ENCODE measurements at regions not wholly inside any gene's neighbourhood (a gene's known extent, or its start where the extent isn't known, plus 50 kb on each side); places are given as distances from the start of the nearest gene placed in this dataset.

DNA sequence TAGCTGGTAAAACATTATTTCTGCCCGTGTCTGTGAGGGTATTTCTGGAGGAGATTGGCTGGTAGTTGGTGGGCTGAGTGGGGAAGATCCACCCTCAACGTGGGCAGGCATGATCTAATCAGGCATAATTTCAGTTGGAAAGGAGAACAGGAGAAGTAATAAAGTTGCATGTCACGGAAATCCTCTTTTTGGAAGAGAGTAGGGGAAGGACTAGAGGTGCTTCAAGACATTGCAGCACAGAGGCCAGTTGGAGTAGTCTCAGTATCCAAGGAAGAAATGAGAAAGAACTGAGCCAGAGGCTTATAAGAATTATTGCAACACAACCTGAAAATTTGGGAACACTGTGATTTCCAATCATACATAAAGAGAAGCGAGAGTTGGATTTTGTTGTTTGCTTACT is 1155.1 kb downstream of the FAM181B start:
- BruUV-seq (replicated peaks): no TSS peak
- ChIA-PET CTCF (no interaction called here), POLR2A (ENCODE audit: unreplicated experiment) (no interaction called here)
- H2AFZ ChIP-seq (ENCODE audit: low read length): no peak overlapping the region
- H4K20me1 ChIP-seq (ENCODE audit: low read length): no peaks in the 10 kb centered on the region
- DNase-seq (no peak), ATAC-seq (no peak)
- H3K9me3 ChIP-seq (ENCODE audit: low read length): peaks cover 44% of the 10 kb centered on the region
- H3K4me1 ChIP-seq (ENCODE audit: insufficient read depth, low read length): no peaks in the 10 kb centered on the region
- no peak for TF ChIP-seq EZH2 (IDR thresholded peaks at IDR 0.05; ENCODE audit: low read length, unreplicated experiment)
- TF ChIP-seq EZH2phosphoT487 (IDR thresholded peaks at IDR 0.05; ENCODE audit: borderline replicate concordance, low read length): no peak
- TF ChIP-seq, protein P1, sequence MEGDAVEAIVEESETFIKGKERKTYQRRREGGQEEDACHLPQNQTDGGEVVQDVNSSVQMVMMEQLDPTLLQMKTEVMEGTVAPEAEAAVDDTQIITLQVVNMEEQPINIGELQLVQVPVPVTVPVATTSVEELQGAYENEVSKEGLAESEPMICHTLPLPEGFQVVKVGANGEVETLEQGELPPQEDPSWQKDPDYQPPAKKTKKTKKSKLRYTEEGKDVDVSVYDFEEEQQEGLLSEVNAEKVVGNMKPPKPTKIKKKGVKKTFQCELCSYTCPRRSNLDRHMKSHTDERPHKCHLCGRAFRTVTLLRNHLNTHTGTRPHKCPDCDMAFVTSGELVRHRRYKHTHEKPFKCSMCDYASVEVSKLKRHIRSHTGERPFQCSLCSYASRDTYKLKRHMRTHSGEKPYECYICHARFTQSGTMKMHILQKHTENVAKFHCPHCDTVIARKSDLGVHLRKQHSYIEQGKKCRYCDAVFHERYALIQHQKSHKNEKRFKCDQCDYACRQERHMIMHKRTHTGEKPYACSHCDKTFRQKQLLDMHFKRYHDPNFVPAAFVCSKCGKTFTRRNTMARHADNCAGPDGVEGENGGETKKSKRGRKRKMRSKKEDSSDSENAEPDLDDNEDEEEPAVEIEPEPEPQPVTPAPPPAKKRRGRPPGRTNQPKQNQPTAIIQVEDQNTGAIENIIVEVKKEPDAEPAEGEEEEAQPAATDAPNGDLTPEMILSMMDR (conservative IDR thresholded peaks at IDR 0.05; ENCODE audit: low read depth, low read length): no peak
- no peaks in the 10 kb centered on the region for H3K36me3 ChIP-seq (ENCODE audit: low read depth, low read length)
- intact Hi-C loops (cut with micrococcal nuclease): no loop called here
- no peak overlapping the region for H3K27ac ChIP-seq (ENCODE audit: low read length)
- H3K79me2 ChIP-seq (ENCODE audit: low read length): no peaks in the 10 kb centered on the region
- H3K4me3 ChIP-seq (ENCODE audit: low read length): no peak overlapping the region
- H3K27me3 ChIP-seq (ENCODE audit: low read length): no peaks in the 10 kb centered on the region
- no peaks in the 10 kb centered on the region for H3K9me2 ChIP-seq (replicated peaks; ENCODE audit: low read length)
- no peak overlapping the region for H3K4me2 ChIP-seq (ENCODE audit: low read length)
- no peaks in the 10 kb centered on the region for H3F3A ChIP-seq (ENCODE audit: low read length, unreplicated experiment)
- H3K9ac ChIP-seq (ENCODE audit: low read length): no peak overlapping the region

DNA sequence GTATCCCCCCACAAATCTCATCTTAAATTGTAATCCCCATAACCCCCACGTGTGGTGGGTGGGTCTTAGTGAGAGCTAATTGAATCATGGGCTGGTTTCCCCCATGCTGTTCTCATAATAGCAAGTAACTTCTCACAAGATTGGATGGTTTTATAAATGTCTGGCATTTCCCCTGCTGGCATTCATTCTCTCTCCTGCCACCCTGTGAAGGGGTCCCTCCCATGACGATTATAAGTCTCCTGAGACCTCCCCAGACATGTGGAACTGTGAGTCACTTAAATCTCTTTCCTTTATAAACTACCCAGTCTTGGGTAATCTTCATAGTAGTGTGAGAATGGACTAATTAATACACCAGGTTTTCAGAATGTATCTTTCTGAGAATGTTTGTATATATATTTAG is 1159.4 kb downstream of the FAM181B start:
- Histone ChIP-seq H2AFZ (ENCODE audit: low read length) (no peak overlapping the region), H3K9me3 (ENCODE audit: low read length) (peaks cover 30% of the 10 kb centered on the region), H3K9me2 (replicated peaks; ENCODE audit: low read length) (no peaks in the 10 kb centered on the region), H4K20me1 (ENCODE audit: low read length) (no peaks in the 10 kb centered on the region), H3K9ac (ENCODE audit: low read length) (no peak overlapping the region), H3K36me3 (ENCODE audit: low read depth, low read length) (no peaks in the 10 kb centered on the region), H3K79me2 (ENCODE audit: low read length) (no peaks in the 10 kb centered on the region), H3K27me3 (ENCODE audit: low read length) (no peaks in the 10 kb centered on the region), H3K4me3 (ENCODE audit: low read length) (no peak overlapping the region), H3K27ac (ENCODE audit: low read length) (no peak overlapping the region), H3K4me2 (ENCODE audit: low read length) (no peak overlapping the region), H3F3A (ENCODE audit: low read length, unreplicated experiment) (no peaks in the 10 kb centered on the region), H3K4me1 (ENCODE audit: insufficient read depth, low read length) (no peaks in the 10 kb centered on the region)
- ATAC-seq: no peak
- no TSS peak for BruUV-seq (replicated peaks)
- CTCF ChIA-PET: no interaction called here
- POLR2A ChIA-PET (ENCODE audit: unreplicated experiment): no interaction called here
- TF ChIP-seq EZH2 (IDR thresholded peaks at IDR 0.05; ENCODE audit: low read length, unreplicated experiment) (no peak), EZH2phosphoT487 (IDR thresholded peaks at IDR 0.05; ENCODE audit: borderline replicate concordance, low read length) (no peak)
- TF ChIP-seq, protein P1 (conservative IDR thresholded peaks at IDR 0.05; ENCODE audit: low read depth, low read length): no peak
- DNase-seq: no peak
- intact Hi-C loops (cut with micrococcal nuclease): no loop called here

DNA sequence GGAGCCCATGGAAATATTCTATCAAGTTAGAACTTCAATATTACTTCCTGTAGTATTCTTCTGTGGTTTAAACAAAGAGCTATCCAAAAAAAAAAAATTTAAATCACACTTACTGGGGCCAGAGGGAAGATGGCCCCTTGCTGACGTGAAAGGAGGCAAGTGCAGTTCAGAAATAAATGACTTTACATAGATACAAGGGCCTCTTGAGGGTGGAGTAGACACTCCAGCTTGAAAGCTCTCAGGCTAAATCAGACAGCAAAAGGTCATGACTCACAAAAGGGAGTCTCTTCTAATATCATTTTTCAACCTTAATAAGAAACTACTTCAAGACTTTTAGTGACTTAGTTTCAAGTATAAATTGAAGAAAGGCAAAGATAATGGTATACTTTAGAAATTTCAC is 1160.3 kb downstream of the FAM181B start:
- H3K27ac ChIP-seq (ENCODE audit: low read length): no peak overlapping the region
- no peaks in the 10 kb centered on the region for H3K36me3 ChIP-seq (ENCODE audit: low read depth, low read length)
- H2AFZ ChIP-seq (ENCODE audit: low read length): no peak overlapping the region
- H3K4me2 ChIP-seq (ENCODE audit: low read length): no peak overlapping the region
- H3K4me3 ChIP-seq (ENCODE audit: low read length): no peak overlapping the region
- DNase-seq (no peak), ATAC-seq (no peak)
- H3K9me2 ChIP-seq (replicated peaks; ENCODE audit: low read length): no peaks in the 10 kb centered on the region
- H4K20me1 ChIP-seq (ENCODE audit: low read length): no peaks in the 10 kb centered on the region
- no peaks in the 10 kb centered on the region for H3F3A ChIP-seq (ENCODE audit: low read length, unreplicated experiment)
- CTCF ChIA-PET: no interaction called here
- no peaks in the 10 kb centered on the region for H3K27me3 ChIP-seq (ENCODE audit: low read length)
- no peaks in the 10 kb centered on the region for H3K79me2 ChIP-seq (ENCODE audit: low read length)
- no peak overlapping the region for H3K9ac ChIP-seq (ENCODE audit: low read length)
- peaks cover 28% of the 10 kb centered on the region for H3K9me3 ChIP-seq (ENCODE audit: low read length)
- no peaks in the 10 kb centered on the region for H3K4me1 ChIP-seq (ENCODE audit: insufficient read depth, low read length)
- no TSS peak for BruUV-seq (replicated peaks)
- POLR2A ChIA-PET (ENCODE audit: unreplicated experiment): no interaction called here
- TF ChIP-seq, protein P1 (conservative IDR thresholded peaks at IDR 0.05; ENCODE audit: low read depth, low read length): no peak
- TF ChIP-seq EZH2 (IDR thresholded peaks at IDR 0.05; ENCODE audit: low read length, unreplicated experiment): no peak
- no peak for TF ChIP-seq EZH2phosphoT487 (IDR thresholded peaks at IDR 0.05; ENCODE audit: borderline replicate concordance, low read length)
- intact Hi-C loops (cut with micrococcal nuclease): no loop called here

All from PC-3 (cell line).